ENCODE measurements at regions not wholly inside any gene's neighbourhood (a gene's known extent, or its start where the extent isn't known, plus 50 kb on each side); places are given as distances from the start of the nearest gene placed in this dataset.
"Not testable (repeated sequence)": the region's sequence is repeated elsewhere in the genome, so short reads cannot be mapped to it uniquely, and the experiment has no call there.

- H3K4me3 ChIP-seq, H3K27ac ChIP-seq: not testable (repeated sequence)
Measured at GRCh38 chr5:1609111-1609510, 85.4 kb upstream of the LPCAT1 start.

GRCh38 chr5:1608336-1608735, 84.6 kb upstream of the LPCAT1 start:
- H3K4me3 ChIP-seq, H3K27ac ChIP-seq: not testable (repeated sequence)

GRCh38 chr5:1606951-1607350, 83.2 kb upstream of the LPCAT1 start:
- not testable (repeated sequence) for H3K27ac ChIP-seq, H3K4me3 ChIP-seq

- not testable (repeated sequence) for H3K4me3 ChIP-seq, H3K27ac ChIP-seq
Measured at GRCh38 chr5:1603916-1604315, 80.2 kb upstream of the LPCAT1 start.

- not testable (repeated sequence) for H3K27ac ChIP-seq, H3K4me3 ChIP-seq
Measured at GRCh38 chr5:1601565-1601964, 77.8 kb upstream of the LPCAT1 start.

- not testable (repeated sequence) for H3K27ac ChIP-seq, H3K4me3 ChIP-seq
Measured at GRCh38 chr5:1598950-1599737, 75.4 kb upstream of the LPCAT1 start.

GRCh38 chr5:1597093-1597473, 73.3 kb upstream of the LPCAT1 start:
- H3K4me3 ChIP-seq, H3K27ac ChIP-seq: not testable (repeated sequence)

GRCh38 chr5:1596462-1597092, 72.8 kb upstream of the LPCAT1 start:
- not testable (repeated sequence) for H3K4me3 ChIP-seq, H3K27ac ChIP-seq

GRCh38 chr5:1594357-1595106, 70.8 kb upstream of the LPCAT1 start:
- H3K27ac ChIP-seq, result peak overlapping the region in 14 of 21 experiments; percentile 1 to 77 (median 54)
- peak overlapping the region; percentile 25 to 57 (median 34) for H3K4me3 ChIP-seq

GRCh38 chr5:1593903-1594356, 70.2 kb upstream of the LPCAT1 start:
- Histone ChIP-seq H3K4me3 (peak overlapping the region; percentile 25 to 57 (median 34)), H3K27ac (peak overlapping the region in 14 of 21 experiments; percentile 1 to 77 (median 47))

GRCh38 chr5:1588071-1588694, 64.4 kb upstream of the LPCAT1 start:
- not testable (repeated sequence) for H3K4me3 ChIP-seq, H3K27ac ChIP-seq

GRCh38 chr5:1583081-1583875, 59.5 kb upstream of the LPCAT1 start:
- peak overlapping the region in 1 of 21 experiments; percentile 52 for H3K27ac ChIP-seq
- H3K4me3 ChIP-seq, result not testable (repeated sequence)

GRCh38 chr5:1579389-1579788, 55.6 kb upstream of the LPCAT1 start:
- H3K4me3 ChIP-seq, H3K27ac ChIP-seq: not testable (repeated sequence)

- not testable (repeated sequence) for H3K4me3 ChIP-seq, H3K27ac ChIP-seq
Measured at GRCh38 chr5:1576851-1577250, 53.1 kb upstream of the LPCAT1 start.

GRCh38 chr5:1575991-1576714, 52.4 kb upstream of the LPCAT1 start:
- not testable (repeated sequence) for H3K4me3 ChIP-seq, H3K27ac ChIP-seq

- H3K27ac ChIP-seq, H3K4me3 ChIP-seq: not testable (repeated sequence)
Measured at GRCh38 chr5:1575491-1575890, 51.7 kb upstream of the LPCAT1 start.

GRCh38 chr5:1574023-1574318, 50.2 kb upstream of the LPCAT1 start:
- not testable (repeated sequence) for H3K27ac ChIP-seq, H3K4me3 ChIP-seq

GRCh38 chr5:1573217-1574022, 49.7 kb upstream of the LPCAT1 start:
- not testable (repeated sequence) for H3K27ac ChIP-seq, H3K4me3 ChIP-seq
